HG03095 (cell line): ENCODE measurements at regions not wholly inside any gene's neighbourhood (a gene's known extent, or its start where the extent isn't known, plus 50 kb on each side); places are given as distances from the start of the nearest gene placed in this dataset.
"Not testable (repeated sequence)": the region's sequence is repeated elsewhere in the genome, so short reads cannot be mapped to it uniquely, and the experiment has no call there.

Experiments
- ATAC-seq: cut with Tn5 transposase; IDR thresholded peaks from one replicate; pipeline ENCODE4 v1.9.1; 2021; ENCODE audit warnings: moderate library complexity; ENCODE audit not compliant: unreplicated experiment

- no peak for ATAC-seq
Measured at GRCh38 chr5:122599000-122599399, 175.9 kb upstream of the SNX2 start.

GRCh38 chr5:122600924-122601323, 174.0 kb upstream of the SNX2 start:
- ATAC-seq: no peak

- no peak for ATAC-seq
Measured at GRCh38 chr5:122602700-122603099, 172.2 kb upstream of the SNX2 start.

GRCh38 chr5:122605236-122605635, 169.6 kb upstream of the SNX2 start:
- no peak for ATAC-seq

- no peak for ATAC-seq
Measured at GRCh38 chr5:122607818-122608217, 167.1 kb upstream of the SNX2 start.

GRCh38 chr5:122608222-122608621, 166.7 kb upstream of the SNX2 start:
- no peak for ATAC-seq

- no peak for ATAC-seq
Measured at GRCh38 chr5:122611406-122611805, 163.5 kb upstream of the SNX2 start.

- ATAC-seq: no peak
Measured at GRCh38 chr5:122612901-122613300, 162.0 kb upstream of the SNX2 start.

- ATAC-seq: no peak
Measured at GRCh38 chr5:122615146-122615545, 159.7 kb upstream of the SNX2 start.

GRCh38 chr5:122615832-122616231, 159.0 kb upstream of the SNX2 start:
- no peak for ATAC-seq

GRCh38 chr5:122618046-122618445, 156.8 kb upstream of the SNX2 start:
- ATAC-seq: not testable (repeated sequence)

- ATAC-seq: not testable (repeated sequence)
Measured at GRCh38 chr5:122620768-122621167, 154.1 kb upstream of the SNX2 start.

- ATAC-seq: not testable (repeated sequence)
Measured at GRCh38 chr5:122628714-122629113, 146.2 kb upstream of the SNX2 start.

GRCh38 chr5:122629121-122629677, 145.7 kb upstream of the SNX2 start:
- no peak for ATAC-seq

- no peak for ATAC-seq
Measured at GRCh38 chr5:122638581-122638980, 136.3 kb upstream of the SNX2 start.

GRCh38 chr5:122639033-122639432, 135.8 kb upstream of the SNX2 start:
- ATAC-seq: no peak

GRCh38 chr5:122639864-122640263, 135.0 kb upstream of the SNX2 start:
- no peak for ATAC-seq

- no peak for ATAC-seq
Measured at GRCh38 chr5:122649080-122649479, 125.8 kb upstream of the SNX2 start.

- no peak for ATAC-seq
Measured at GRCh38 chr5:122653087-122654017, 121.5 kb upstream of the SNX2 start.

- ATAC-seq: no peak
Measured at GRCh38 chr5:122656160-122656559, 118.7 kb upstream of the SNX2 start.

GRCh38 chr5:122656577-122656976, 118.3 kb upstream of the SNX2 start:
- ATAC-seq: no peak

GRCh38 chr5:122661496-122662180, 113.2 kb upstream of the SNX2 start:
- no peak for ATAC-seq
